Chondrocyte (in vitro differentiated cells): ENCODE measurements at regions not wholly inside any gene's neighbourhood (a gene's known extent, or its start where the extent isn't known, plus 50 kb on each side); places are given as distances from the start of the nearest gene placed in this dataset.

Source experiments
- DNase-seq: peaks from one replicate; pipeline ENCODE4 v3.0.0; 2021; ENCODE audit warnings: mixed read lengths, low spot score
- H3K27ac Mint-ChIP-seq: one replicate; pipeline ENCODE4 v1.8.0; 2021; ENCODE audit warnings: mild to moderate bottlenecking, moderate library complexity, mixed read lengths; ENCODE audit not compliant: unreplicated experiment
- H3K27me3 Mint-ChIP-seq: 2 replicates; pipeline ENCODE4 v1.8.0; 2021; ENCODE audit warnings: low read depth, mixed read lengths
- H3K36me3 Mint-ChIP-seq: 2 replicates; pipeline ENCODE4 v1.8.0; 2021; ENCODE audit warnings: low read depth, mixed read lengths
- H3K4me1 Mint-ChIP-seq: 2 replicates; pipeline ENCODE4 v1.8.0; 2021; ENCODE audit warnings: low read depth, mild to moderate bottlenecking, mixed read lengths
- H3K4me3 Mint-ChIP-seq: one replicate; pipeline ENCODE4 v1.8.0; 2021; ENCODE audit warnings: mild to moderate bottlenecking, moderate library complexity, mixed read lengths; ENCODE audit not compliant: unreplicated experiment
- H3K9me3 Mint-ChIP-seq: 2 replicates; pipeline ENCODE4 v1.8.0; 2021; ENCODE audit warnings: low read depth, mixed read lengths
- TF ChIP-seq, protein P1 (sequence below): fragments of 200-600 bp; sonication (generic); IDR thresholded peaks from 2 replicates; pipeline ENCODE4 v1.5.0; 2021; ENCODE audit warnings: antibody characterized with exemption, mild to moderate bottlenecking, moderate library complexity

DNA sequence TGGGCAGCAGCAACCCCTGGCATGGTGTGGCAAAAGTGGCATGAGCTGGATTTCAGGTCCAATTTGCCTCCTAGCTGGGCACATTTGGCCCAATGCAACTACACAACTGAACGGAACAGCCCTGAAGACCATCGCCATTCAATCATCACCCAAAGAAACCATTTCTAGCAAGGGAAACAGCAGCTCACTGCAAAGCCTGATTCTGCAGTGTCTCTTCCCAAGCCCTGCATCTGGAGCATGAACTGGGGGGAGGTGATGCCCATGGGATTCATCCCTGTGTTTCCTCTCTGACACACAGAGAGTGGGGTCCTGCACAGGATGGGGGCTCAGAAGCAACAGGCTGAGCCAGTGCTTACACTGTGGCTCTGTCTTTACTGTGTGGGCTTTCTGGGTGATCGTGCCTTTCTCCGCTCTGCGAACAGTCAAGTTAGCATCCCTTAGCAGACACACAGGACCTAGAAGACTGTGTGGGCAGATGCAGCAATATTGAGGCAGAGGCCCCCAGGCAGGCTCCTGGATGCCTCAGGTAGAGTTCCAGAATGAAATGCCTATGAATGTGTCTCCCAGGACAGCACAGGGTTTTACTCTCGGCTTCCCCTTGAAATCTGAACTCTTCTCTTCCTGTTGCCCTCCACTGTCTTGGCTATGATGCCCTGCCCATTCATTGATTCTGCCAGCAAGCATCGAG lies 91.1 kb upstream of the ALDH1A3 start:
- Mint-ChIP-seq H3K4me1 (no peaks in the 10 kb centered on the region), H3K9me3 (no peaks in the 10 kb centered on the region), H3K27ac (no peak overlapping the region), H3K36me3 (no peaks in the 10 kb centered on the region), H3K4me3 (no peak overlapping the region), H3K27me3 (peaks cover 14% of the 10 kb centered on the region)
- DNase-seq, result no peak
- TF ChIP-seq, protein P1, sequence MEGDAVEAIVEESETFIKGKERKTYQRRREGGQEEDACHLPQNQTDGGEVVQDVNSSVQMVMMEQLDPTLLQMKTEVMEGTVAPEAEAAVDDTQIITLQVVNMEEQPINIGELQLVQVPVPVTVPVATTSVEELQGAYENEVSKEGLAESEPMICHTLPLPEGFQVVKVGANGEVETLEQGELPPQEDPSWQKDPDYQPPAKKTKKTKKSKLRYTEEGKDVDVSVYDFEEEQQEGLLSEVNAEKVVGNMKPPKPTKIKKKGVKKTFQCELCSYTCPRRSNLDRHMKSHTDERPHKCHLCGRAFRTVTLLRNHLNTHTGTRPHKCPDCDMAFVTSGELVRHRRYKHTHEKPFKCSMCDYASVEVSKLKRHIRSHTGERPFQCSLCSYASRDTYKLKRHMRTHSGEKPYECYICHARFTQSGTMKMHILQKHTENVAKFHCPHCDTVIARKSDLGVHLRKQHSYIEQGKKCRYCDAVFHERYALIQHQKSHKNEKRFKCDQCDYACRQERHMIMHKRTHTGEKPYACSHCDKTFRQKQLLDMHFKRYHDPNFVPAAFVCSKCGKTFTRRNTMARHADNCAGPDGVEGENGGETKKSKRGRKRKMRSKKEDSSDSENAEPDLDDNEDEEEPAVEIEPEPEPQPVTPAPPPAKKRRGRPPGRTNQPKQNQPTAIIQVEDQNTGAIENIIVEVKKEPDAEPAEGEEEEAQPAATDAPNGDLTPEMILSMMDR, result no peak

- H3K4me3 Mint-ChIP-seq, result no peak overlapping the region
- peaks cover 14% of the 10 kb centered on the region for H3K27me3 Mint-ChIP-seq
- no peak overlapping the region for H3K27ac Mint-ChIP-seq
- TF ChIP-seq, protein P1, result no peak
- DNase-seq, result peak; percentile 34
- no peaks in the 10 kb centered on the region for H3K36me3 Mint-ChIP-seq
- no peaks in the 10 kb centered on the region for H3K9me3 Mint-ChIP-seq
- no peaks in the 10 kb centered on the region for H3K4me1 Mint-ChIP-seq
Observed at GRCh38 chr15:100790786-100791265, 88.8 kb upstream of the ALDH1A3 start.

- H3K4me3 Mint-ChIP-seq, result no peak overlapping the region
- peaks cover 19% of the 10 kb centered on the region for H3K27me3 Mint-ChIP-seq
- no peaks in the 10 kb centered on the region for H3K36me3 Mint-ChIP-seq
- TF ChIP-seq, protein P1, result no peak
- peaks cover 3% of the 10 kb centered on the region for H3K9me3 Mint-ChIP-seq
- DNase-seq, result no peak
- no peak overlapping the region for H3K27ac Mint-ChIP-seq
- H3K4me1 Mint-ChIP-seq, result no peaks in the 10 kb centered on the region
Observed at GRCh38 chr15:100794008-100794407, 85.6 kb upstream of the ALDH1A3 start.

- peaks cover 8% of the 10 kb centered on the region for H3K9me3 Mint-ChIP-seq
- no peaks in the 10 kb centered on the region for H3K4me1 Mint-ChIP-seq
- DNase-seq, result no peak
- H3K27me3 Mint-ChIP-seq, result peaks cover 9% of the 10 kb centered on the region
- H3K27ac Mint-ChIP-seq, result no peak overlapping the region
- H3K4me3 Mint-ChIP-seq, result no peak overlapping the region
- H3K36me3 Mint-ChIP-seq, result peaks cover 3% of the 10 kb centered on the region
- TF ChIP-seq, protein P1, result no peak
Observed at GRCh38 chr15:100801256-100801900, 78.3 kb upstream of the ALDH1A3 start.

- TF ChIP-seq, protein P1, result no peak
- Mint-ChIP-seq H3K9me3 (peaks cover 7% of the 10 kb centered on the region), H3K27ac (no peak overlapping the region), H3K4me1 (no peaks in the 10 kb centered on the region), H3K36me3 (peaks cover 3% of the 10 kb centered on the region), H3K4me3 (no peak overlapping the region), H3K27me3 (peaks cover 6% of the 10 kb centered on the region)
- DNase-seq, result no peak
Observed at GRCh38 chr15:100802421-100803170, 77.0 kb upstream of the ALDH1A3 start.
